ENCODE measurements at regions not wholly inside any gene's neighbourhood (a gene's known extent, or its start where the extent isn't known, plus 50 kb on each side); places are given as distances from the start of the nearest gene placed in this dataset.

GRCh38 chr13:47835470-47836228 is 165.4 kb downstream of the SUCLA2 start:
- no peak for TF ChIP-seq POLR2A (IDR thresholded peaks at IDR 0.05; ENCODE audit: low read depth, low read length)
- no peak for TF ChIP-seq POLR2AphosphoS5 (IDR thresholded peaks at IDR 0.05; ENCODE audit: low read depth, low read length)
- no peak for TF ChIP-seq POU2F2 (IDR thresholded peaks at IDR 0.05; ENCODE audit: low read depth, low read length)
- no peak for TF ChIP-seq PAX5 (IDR thresholded peaks at IDR 0.05; ENCODE audit: insufficient read depth, low read length, severe bottlenecking)
- TF ChIP-seq TAF1 (IDR thresholded peaks at IDR 0.05; ENCODE audit: low read depth, low read length) = no peak
- no peak for TF ChIP-seq SPI1 (IDR thresholded peaks at IDR 0.05; ENCODE audit: low read depth, low read length)
- no peak for FAIRE-seq
- no peak for DNase-seq (ENCODE audit: insufficient read length, low spot score)

- no peak for DNase-seq (ENCODE audit: insufficient read length, low spot score)
- no peak for FAIRE-seq
- TF ChIP-seq TAF1 (IDR thresholded peaks at IDR 0.05; ENCODE audit: low read depth, low read length) (no peak), SPI1 (IDR thresholded peaks at IDR 0.05; ENCODE audit: low read depth, low read length) (no peak), PAX5 (IDR thresholded peaks at IDR 0.05; ENCODE audit: insufficient read depth, low read length, severe bottlenecking) (no peak), POU2F2 (IDR thresholded peaks at IDR 0.05; ENCODE audit: low read depth, low read length) (no peak), POLR2AphosphoS5 (IDR thresholded peaks at IDR 0.05; ENCODE audit: low read depth, low read length) (no peak), POLR2A (IDR thresholded peaks at IDR 0.05; ENCODE audit: low read depth, low read length) (no peak)
Measured at GRCh38 chr13:47832458-47832972, 168.6 kb downstream of the SUCLA2 start.

- TF ChIP-seq SPI1 (IDR thresholded peaks at IDR 0.05; ENCODE audit: low read depth, low read length) (no peak), TAF1 (IDR thresholded peaks at IDR 0.05; ENCODE audit: low read depth, low read length) (no peak), POU2F2 (IDR thresholded peaks at IDR 0.05; ENCODE audit: low read depth, low read length) (no peak), PAX5 (IDR thresholded peaks at IDR 0.05; ENCODE audit: insufficient read depth, low read length, severe bottlenecking) (no peak), POLR2A (IDR thresholded peaks at IDR 0.05; ENCODE audit: low read depth, low read length) (no peak), POLR2AphosphoS5 (IDR thresholded peaks at IDR 0.05; ENCODE audit: low read depth, low read length) (no peak)
- DNase-seq (ENCODE audit: insufficient read length, low spot score) (no peak), FAIRE-seq (no peak)
Measured at GRCh38 chr13:47831265-47831664, 169.8 kb downstream of the SUCLA2 start.

GRCh38 chr13:47829690-47830089 is 171.4 kb downstream of the SUCLA2 start:
- FAIRE-seq (no peak), DNase-seq (ENCODE audit: insufficient read length, low spot score) (no peak)
- TF ChIP-seq POLR2A (IDR thresholded peaks at IDR 0.05; ENCODE audit: low read depth, low read length) = no peak
- no peak for TF ChIP-seq PAX5 (IDR thresholded peaks at IDR 0.05; ENCODE audit: insufficient read depth, low read length, severe bottlenecking)

DNA sequence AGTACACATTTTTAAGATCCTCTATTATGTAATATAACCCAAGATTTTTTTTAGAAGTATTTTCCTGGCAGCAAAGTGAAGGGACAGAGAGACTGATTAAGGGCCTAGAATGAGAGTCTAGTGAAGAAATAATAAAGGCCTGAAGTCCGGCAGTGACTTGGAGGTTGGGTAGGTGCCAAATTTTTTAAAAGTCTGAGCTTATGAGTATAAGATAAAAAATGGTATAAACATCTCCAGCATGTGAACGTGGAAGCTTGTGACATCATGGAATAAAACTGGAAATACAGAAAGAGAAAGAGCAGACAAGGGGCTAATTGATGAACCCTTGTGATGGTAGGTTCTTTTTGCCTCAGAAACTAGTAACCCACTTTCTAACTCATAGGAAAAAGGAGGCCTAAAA is 174.6 kb downstream of the SUCLA2 start:
- FAIRE-seq = no peak

DNA sequence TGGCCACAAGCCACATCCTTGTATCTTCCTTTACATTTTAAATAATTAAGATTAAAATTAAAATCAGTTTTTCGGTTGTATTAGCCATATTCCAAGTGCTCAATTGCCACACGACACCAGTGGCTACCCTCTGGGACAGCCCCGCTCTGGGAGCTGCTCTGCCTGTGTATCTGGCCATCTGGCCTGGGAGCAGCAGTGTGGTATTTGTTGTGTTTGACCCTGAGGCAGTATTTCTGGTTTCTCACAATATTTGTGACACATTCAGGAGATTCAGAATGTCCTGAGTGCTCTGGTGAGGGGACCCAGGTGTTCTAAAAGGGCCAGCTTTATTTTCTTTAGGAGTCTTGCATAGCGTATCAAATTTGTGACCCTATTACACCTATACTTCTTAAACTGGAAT is 179.0 kb downstream of the SUCLA2 start:
- TF ChIP-seq PAX5 (IDR thresholded peaks at IDR 0.05; ENCODE audit: insufficient read depth, low read length, severe bottlenecking) = no peak
- TF ChIP-seq POU2F2 (IDR thresholded peaks at IDR 0.05; ENCODE audit: low read depth, low read length) = no peak
- TF ChIP-seq SPI1 (IDR thresholded peaks at IDR 0.05; ENCODE audit: low read depth, low read length) = no peak
- TF ChIP-seq POLR2A (IDR thresholded peaks at IDR 0.05; ENCODE audit: low read depth, low read length) = no peak
- no peak for TF ChIP-seq POLR2AphosphoS5 (IDR thresholded peaks at IDR 0.05; ENCODE audit: low read depth, low read length)
- FAIRE-seq (no peak), DNase-seq (ENCODE audit: insufficient read length, low spot score) (no peak)

More for the DNA sequence above, 174.6 kb downstream of the SUCLA2 start:
- DNase-seq (ENCODE audit: insufficient read length, low spot score) = no peak
- TF ChIP-seq POU2F2 (IDR thresholded peaks at IDR 0.05; ENCODE audit: low read depth, low read length) (no peak), PAX5 (IDR thresholded peaks at IDR 0.05; ENCODE audit: insufficient read depth, low read length, severe bottlenecking) (no peak), TAF1 (IDR thresholded peaks at IDR 0.05; ENCODE audit: low read depth, low read length) (no peak), POLR2A (IDR thresholded peaks at IDR 0.05; ENCODE audit: low read depth, low read length) (no peak), POLR2AphosphoS5 (IDR thresholded peaks at IDR 0.05; ENCODE audit: low read depth, low read length) (no peak), SPI1 (IDR thresholded peaks at IDR 0.05; ENCODE audit: low read depth, low read length) (no peak)

GRCh38 chr13:47816831-47817230 is 184.2 kb downstream of the SUCLA2 start:
- DNase-seq (ENCODE audit: insufficient read length, low spot score) (no peak), FAIRE-seq (no peak)
- no peak for TF ChIP-seq POLR2A (IDR thresholded peaks at IDR 0.05; ENCODE audit: low read depth, low read length)

DNA sequence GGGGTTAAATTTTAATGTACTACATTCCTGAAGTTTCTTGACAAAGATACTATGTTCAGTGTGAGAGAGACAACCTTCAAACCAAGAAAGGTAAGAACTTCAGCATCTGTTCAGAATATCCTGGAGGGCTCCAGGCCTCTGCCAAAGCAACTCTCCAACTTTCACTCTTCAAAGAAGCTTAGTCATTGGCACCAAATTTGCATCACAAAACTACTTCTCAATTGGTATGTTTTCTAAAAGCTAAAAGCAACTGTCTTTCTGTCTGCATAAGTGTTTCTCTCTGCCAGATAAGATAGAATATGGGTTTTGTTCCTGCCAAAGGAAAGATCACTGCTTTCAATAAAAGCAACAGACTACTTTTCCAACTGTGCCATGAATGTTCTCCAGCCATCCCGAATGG is 187.4 kb downstream of the SUCLA2 start:
- DNase-seq (ENCODE audit: insufficient read length, low spot score) = no peak
- FAIRE-seq = no peak
- TF ChIP-seq POLR2A (IDR thresholded peaks at IDR 0.05; ENCODE audit: low read depth, low read length) (no peak), TAF1 (IDR thresholded peaks at IDR 0.05; ENCODE audit: low read depth, low read length) (no peak), POLR2AphosphoS5 (IDR thresholded peaks at IDR 0.05; ENCODE audit: low read depth, low read length) (no peak), SPI1 (IDR thresholded peaks at IDR 0.05; ENCODE audit: low read depth, low read length) (no peak), POU2F2 (IDR thresholded peaks at IDR 0.05; ENCODE audit: low read depth, low read length) (no peak), PAX5 (IDR thresholded peaks at IDR 0.05; ENCODE audit: insufficient read depth, low read length, severe bottlenecking) (no peak)

GRCh38 chr13:47809411-47809810 is 191.7 kb downstream of the SUCLA2 start:
- DNase-seq (ENCODE audit: insufficient read length, low spot score) (no peak), FAIRE-seq (no peak)
- TF ChIP-seq SPI1 (IDR thresholded peaks at IDR 0.05; ENCODE audit: low read depth, low read length) = no peak

- FAIRE-seq (no peak), DNase-seq (ENCODE audit: insufficient read length, low spot score) (no peak)
- TF ChIP-seq POU2F2 (IDR thresholded peaks at IDR 0.05; ENCODE audit: low read depth, low read length) = no peak
- TF ChIP-seq POLR2AphosphoS5 (IDR thresholded peaks at IDR 0.05; ENCODE audit: low read depth, low read length) = no peak
- TF ChIP-seq POLR2A (IDR thresholded peaks at IDR 0.05; ENCODE audit: low read depth, low read length) = no peak
- TF ChIP-seq PAX5 (IDR thresholded peaks at IDR 0.05; ENCODE audit: insufficient read depth, low read length, severe bottlenecking) = no peak
- TF ChIP-seq SPI1 (IDR thresholded peaks at IDR 0.05; ENCODE audit: low read depth, low read length) = no peak
- no peak for TF ChIP-seq TAF1 (IDR thresholded peaks at IDR 0.05; ENCODE audit: low read depth, low read length)
Measured at GRCh38 chr13:47803131-47803530, 197.9 kb downstream of the SUCLA2 start.
